PC-9 (cell line): ENCODE measurements at regions not wholly inside any gene's neighbourhood (a gene's known extent, or its start where the extent isn't known, plus 50 kb on each side); places are given as distances from the start of the nearest gene placed in this dataset.

Experiments
- CTCF ChIP-seq: fragments of 200-600 bp; sonication (generic); conservative IDR thresholded peaks from 2 replicates; pipeline ENCODE4 v1.6.1; 2017; ENCODE audit warnings: mixed run types, antibody characterized with exemption, mild to moderate bottlenecking, moderate library complexity
- EZH2 ChIP-seq: fragments of 200-600 bp; sonication (generic); IDR thresholded peaks from 2 replicates; pipeline ENCODE4 v1.8.0; 2017; ENCODE audit warnings: antibody characterized with exemption, low read depth

GRCh38 chr9:26057050-26057449, 378.8 kb upstream of the TUSC1 start:
- TF ChIP-seq CTCF (no peak), EZH2 (no peak)
